NCI-H1105 treated with DMSO at 0.1 percent for 48 hours (cell line): ENCODE measurements at regions not wholly inside any gene's neighbourhood (a gene's known extent, or its start where the extent isn't known, plus 50 kb on each side); places are given as distances from the start of the nearest gene placed in this dataset.

Experiments
- DNase-seq: peaks from one replicate; lab custom pipeline; 2025; lab: John Stamatoyannopoulos, UW

DNA sequence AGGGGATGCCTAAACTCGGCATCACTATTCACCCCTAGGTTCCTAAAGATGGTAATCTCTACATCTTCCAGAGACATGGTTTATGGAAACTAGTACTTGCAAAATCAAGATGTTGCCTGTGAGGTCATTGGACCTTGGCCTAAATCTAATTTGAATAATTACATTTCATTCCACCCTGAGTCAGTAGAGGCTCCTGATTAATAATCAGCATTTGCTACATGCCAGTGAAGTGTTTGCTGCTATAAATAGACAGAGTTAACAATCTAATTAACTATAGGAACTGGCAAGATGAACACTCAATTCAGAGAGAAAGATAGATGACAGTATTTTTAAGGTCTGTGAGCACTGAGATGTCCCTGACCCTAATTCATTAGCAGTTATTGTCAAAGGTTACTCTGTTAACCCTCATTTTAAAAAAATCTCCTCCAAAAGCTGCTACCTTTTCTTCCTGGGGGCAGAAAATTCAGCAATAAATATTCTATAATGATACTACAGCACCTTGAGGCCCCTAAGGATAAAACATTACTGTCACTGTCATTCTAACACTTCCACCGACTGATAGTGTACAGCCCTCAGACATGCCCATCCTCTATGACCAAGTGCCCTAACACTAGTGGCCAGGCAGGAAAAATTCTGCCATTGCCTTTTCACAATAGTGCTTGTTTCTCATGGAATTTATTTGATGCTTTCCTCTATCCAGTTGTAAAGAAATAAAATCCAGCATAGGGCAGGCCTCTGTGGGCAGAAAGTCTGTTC is 65.7 kb upstream of the CCDC196 start:
- no peak for DNase-seq

GRCh38 chr14:66421990-66422946 is 63.9 kb upstream of the CCDC196 start:
- no peak for DNase-seq

DNA sequence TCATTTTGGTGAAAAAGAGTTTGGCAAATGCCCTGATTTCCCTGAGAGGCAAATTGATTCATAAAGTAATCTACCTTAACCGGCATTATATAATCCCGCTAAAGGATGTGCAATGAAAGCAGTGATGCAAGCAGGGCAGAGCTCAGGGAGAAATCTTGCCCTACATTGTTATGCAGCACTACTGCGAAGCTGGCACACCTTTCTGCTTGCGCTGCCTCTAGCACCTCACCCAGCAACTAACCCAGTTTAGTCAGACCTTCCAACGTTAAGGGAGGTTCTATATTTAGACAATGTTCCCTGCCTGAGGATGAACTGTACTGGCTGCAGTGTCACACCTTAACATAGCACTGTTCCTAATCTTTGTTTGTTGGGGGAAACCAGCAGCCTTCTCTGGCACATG is 60.8 kb upstream of the CCDC196 start:
- no peak for DNase-seq

GRCh38 chr14:66426451-66426850 is 59.7 kb upstream of the CCDC196 start:
- no peak for DNase-seq

- no peak for DNase-seq
These were observed 53.8 kb upstream of the CCDC196 start for GRCh38 chr14:66432334-66432733.

GRCh38 chr14:66434464-66434863 is 51.7 kb upstream of the CCDC196 start:
- DNase-seq = no peak

DNA sequence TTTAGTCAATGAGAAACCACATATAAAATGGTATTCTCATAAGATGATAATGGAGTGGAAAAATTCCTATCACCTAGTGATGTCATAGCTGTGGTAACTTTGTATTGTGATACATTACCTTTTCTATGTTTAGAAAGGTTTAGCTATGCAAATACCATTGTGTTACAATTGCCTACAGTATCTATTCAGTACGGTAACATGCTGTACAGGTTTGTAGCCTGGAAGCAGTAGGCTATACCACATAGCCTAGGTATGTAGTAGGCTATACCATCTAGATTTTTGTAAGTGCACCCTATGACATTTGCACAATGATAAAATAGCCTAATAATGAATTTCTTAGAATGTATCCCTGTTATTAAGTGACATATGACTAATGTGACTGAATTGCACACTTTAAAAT is 50.5 kb upstream of the CCDC196 start:
- no peak for DNase-seq
